Activated naive CD4-positive, alpha-beta T cell treated with anti-CD3 and anti-CD28 coated beads, Interleukin-2, amount 50 U/mL, for 72 hours (primary cell): ENCODE measurements at regions not wholly inside any gene's neighbourhood (a gene's known extent, or its start where the extent isn't known, plus 50 kb on each side); places are given as distances from the start of the nearest gene placed in this dataset.

Source experiments
- ATAC-seq, 2 donors: fragments of 150-1000 bp; cut with Tn5 transposase; 2 replicates each; pipeline ENCODE4 v1.10.0; 2021; ENCODE audit warnings: mild to moderate bottlenecking in 2 of 2, moderate library complexity in 2 of 2
- DNase-seq, 2 donors: peaks; one replicate each; pipeline ENCODE4 v3.0.0; 2021 to 2022; ENCODE audit warnings: low spot score in 2 of 2
- H3K27ac Mint-ChIP-seq, 2 donors: one replicate each; pipeline ENCODE4 v1.8.0; 2022; ENCODE audit warnings: mild to moderate bottlenecking in 2 of 2, mixed read lengths in 2 of 2
- H3K36me3 Mint-ChIP-seq, 2 donors: one replicate each; pipeline ENCODE4 v1.8.0; 2022; ENCODE audit warnings: mixed read lengths in 2 of 2
- H3K9me3 Mint-ChIP-seq, 2 donors: one replicate each; pipeline ENCODE4 v1.8.0; 2022; ENCODE audit warnings: mixed read lengths in 2 of 2

DNA sequence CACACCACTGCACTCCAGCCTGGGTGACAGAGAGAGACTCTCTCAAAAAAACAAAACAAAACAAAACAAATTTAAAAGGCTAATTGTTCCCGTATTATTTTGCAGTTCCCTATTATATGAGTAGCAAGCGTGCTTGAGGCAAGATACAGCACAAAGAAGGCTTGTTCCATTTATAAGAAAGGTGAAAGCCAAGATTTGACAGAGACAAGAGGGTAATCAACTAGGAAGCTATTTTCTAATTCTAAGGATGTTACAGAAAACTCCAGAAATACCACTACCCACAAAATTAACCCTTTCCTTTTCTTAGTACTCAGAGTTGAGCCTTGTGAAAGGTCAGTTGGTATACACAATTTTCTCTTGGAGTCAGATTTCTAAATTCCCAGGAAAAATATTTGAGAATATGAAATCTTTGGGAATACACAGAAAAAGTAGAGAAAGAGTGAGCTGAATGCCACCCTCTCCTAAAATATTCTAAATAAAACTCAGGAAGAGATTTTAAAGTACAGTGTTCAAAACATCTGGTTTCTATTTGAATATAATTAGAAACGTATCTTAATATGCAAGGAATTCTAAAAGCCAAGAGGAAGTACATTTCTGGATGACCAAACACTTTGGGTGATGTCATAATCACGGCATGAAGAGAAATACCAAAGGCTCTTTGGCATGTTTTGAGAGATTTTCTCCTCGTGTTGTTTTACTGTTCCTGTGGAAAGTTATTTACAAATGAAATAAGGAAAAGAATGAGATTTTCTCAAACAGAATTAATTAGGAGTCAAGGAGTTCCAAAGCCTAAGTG lies 63.0 kb upstream of the FLT1 start:
- ATAC-seq, result no peak
- no peak overlapping the region for H3K27ac Mint-ChIP-seq
- DNase-seq, result no peak
- no peaks in the 10 kb centered on the region for H3K9me3 Mint-ChIP-seq
- H3K36me3 Mint-ChIP-seq, result no peaks in the 10 kb centered on the region

DNA sequence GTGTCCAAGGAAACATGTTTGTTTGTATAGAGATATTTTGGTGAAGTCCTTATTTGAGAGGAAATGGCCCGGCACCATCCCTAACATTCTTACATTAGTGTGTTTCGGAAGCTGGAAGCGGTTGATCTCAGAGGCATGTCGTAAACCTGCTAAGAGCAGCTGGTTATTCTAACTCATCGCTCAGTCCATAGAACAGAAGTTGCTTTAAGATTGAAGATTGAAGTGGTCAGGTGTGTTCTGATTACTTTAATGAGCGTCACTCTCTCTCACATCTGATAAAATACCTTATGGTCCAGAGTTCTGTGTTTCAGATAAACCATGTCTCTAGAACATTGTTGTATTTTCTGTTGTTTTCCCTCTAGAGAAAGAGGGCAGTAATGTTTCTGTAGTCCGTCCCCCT lies 60.2 kb upstream of the FLT1 start:
- Mint-ChIP-seq H3K9me3 (no peaks in the 10 kb centered on the region), H3K36me3 (no peaks in the 10 kb centered on the region), H3K27ac (no peak overlapping the region)
- DNase-seq (no peak), ATAC-seq (no peak)

GRCh38 chr13:28553971-28554370 lies 59.0 kb upstream of the FLT1 start:
- Mint-ChIP-seq H3K9me3 (peaks cover 0 to 5% of the 10 kb centered on the region in 2 donors), H3K27ac (no peak overlapping the region), H3K36me3 (no peaks in the 10 kb centered on the region)
- ATAC-seq (no peak), DNase-seq (no peak)

DNA sequence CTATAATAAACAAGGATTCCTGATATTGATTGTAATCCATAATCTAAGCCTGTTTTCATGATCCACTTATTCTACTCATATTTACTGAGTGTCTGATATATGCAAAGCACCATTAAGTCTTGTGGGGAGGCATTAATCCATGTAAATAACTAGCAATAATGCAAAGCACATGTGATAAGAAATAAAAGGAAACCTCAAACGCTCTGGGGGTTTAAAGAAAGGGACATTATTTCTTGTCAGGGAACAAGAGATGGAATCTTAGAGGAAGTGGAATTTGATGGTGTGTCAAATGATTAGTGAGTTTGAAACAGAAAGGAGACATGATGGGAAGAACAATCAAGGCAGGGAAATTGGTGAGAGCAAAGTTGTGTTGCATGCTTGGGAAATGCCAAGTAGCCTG lies 57.4 kb upstream of the FLT1 start:
- Mint-ChIP-seq H3K9me3 (peaks cover 0 to 10% of the 10 kb centered on the region in 2 donors), H3K27ac (no peak overlapping the region), H3K36me3 (no peaks in the 10 kb centered on the region)
- ATAC-seq (no peak), DNase-seq (no peak)

DNA sequence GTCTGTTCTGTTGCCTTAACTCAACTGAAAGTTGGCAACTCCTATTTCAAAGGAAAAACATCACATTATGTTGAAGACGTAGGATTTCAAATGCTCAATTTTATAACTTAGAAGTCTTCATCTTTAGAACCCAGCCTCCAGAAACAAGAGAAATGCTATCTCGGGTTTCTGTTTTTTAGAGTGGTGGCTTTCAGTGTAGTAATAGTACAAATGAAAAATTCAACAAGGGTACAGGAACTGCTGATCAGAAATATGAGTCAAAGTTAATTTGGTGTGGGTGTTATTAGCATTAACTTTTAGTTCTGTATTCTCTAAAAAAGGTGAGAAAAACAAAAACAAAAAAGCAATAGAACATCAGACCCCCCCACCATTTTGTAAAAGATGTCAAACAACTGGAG lies 56.6 kb upstream of the FLT1 start:
- DNase-seq, result no peak
- Mint-ChIP-seq H3K27ac (no peak overlapping the region), H3K36me3 (no peaks in the 10 kb centered on the region), H3K9me3 (peaks cover 0 to 10% of the 10 kb centered on the region in 2 donors)
- peak in 1 of 2 donors; percentile 26 for ATAC-seq

- H3K36me3 Mint-ChIP-seq, result no peaks in the 10 kb centered on the region
- DNase-seq (no peak), ATAC-seq (no peak)
- no peak overlapping the region for H3K27ac Mint-ChIP-seq
- peaks cover 0 to 10% of the 10 kb centered on the region in 2 donors for H3K9me3 Mint-ChIP-seq
Measured at GRCh38 chr13:28550721-28551497, 56.0 kb upstream of the FLT1 start.

- ATAC-seq (no peak), DNase-seq (no peak)
- Mint-ChIP-seq H3K9me3 (peaks cover 0 to 10% of the 10 kb centered on the region in 2 donors), H3K27ac (no peak overlapping the region), H3K36me3 (no peaks in the 10 kb centered on the region)
Measured at GRCh38 chr13:28550091-28550490, 55.2 kb upstream of the FLT1 start.

- peaks cover 6 to 21% of the 10 kb centered on the region in 2 donors for H3K9me3 Mint-ChIP-seq
- ATAC-seq, result no peak
- no peak for DNase-seq
- H3K36me3 Mint-ChIP-seq, result peaks cover 5 to 11% of the 10 kb centered on the region in 2 donors
- no peak overlapping the region for H3K27ac Mint-ChIP-seq
Measured at GRCh38 chr13:28548872-28549271, 53.9 kb upstream of the FLT1 start.

GRCh38 chr13:28548468-28548867 lies 53.5 kb upstream of the FLT1 start:
- Mint-ChIP-seq H3K36me3 (peaks cover 8 to 15% of the 10 kb centered on the region in 2 donors), H3K9me3 (peaks cover 8 to 23% of the 10 kb centered on the region in 2 donors), H3K27ac (no peak overlapping the region)
- DNase-seq (no peak), ATAC-seq (no peak)

DNA sequence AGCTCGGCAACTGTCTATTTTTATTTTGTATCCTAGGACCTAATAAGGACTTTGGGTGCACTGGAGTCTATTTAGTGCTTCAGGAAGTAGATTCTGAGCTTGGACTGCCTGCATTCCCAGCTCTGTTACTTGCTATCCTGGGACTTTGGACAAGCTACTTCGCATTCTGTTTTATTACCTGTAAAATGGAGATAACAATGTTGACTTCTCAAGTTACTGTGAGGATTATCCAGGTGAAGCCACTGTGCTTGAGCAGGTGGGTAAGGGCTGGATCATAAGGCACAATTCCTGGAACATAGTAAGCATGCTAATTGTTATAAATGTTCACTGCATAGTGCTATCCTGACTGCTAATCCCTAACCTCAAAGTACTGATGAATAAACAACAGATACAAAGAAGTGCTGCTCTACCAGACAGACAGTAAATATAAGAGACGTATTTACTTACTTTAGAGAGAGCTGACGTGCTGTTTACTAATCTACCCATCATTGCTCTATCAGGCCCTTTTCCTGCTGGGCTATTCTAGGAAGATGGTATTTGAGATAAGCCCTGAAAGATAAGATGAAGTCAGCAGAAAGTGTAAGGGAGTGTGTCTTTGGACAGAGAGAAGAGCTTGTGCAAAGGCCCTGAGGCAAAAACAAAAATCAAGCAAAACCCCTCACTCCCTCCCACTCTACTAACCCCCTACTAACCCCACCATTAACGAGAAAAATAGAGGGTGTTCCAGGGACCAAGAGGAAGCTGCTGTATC lies 50.8 kb upstream of the FLT1 start:
- peaks cover 8 to 39% of the 10 kb centered on the region in 2 donors for H3K36me3 Mint-ChIP-seq
- H3K9me3 Mint-ChIP-seq, result peaks cover 11 to 31% of the 10 kb centered on the region in 2 donors
- no peak for DNase-seq
- no peak for ATAC-seq
- peak overlapping the region in 1 of 2 donors; percentile 24 for H3K27ac Mint-ChIP-seq
